DOHH2 (cell line): ENCODE measurements at regions not wholly inside any gene's neighbourhood (a gene's known extent, or its start where the extent isn't known, plus 50 kb on each side); places are given as distances from the start of the nearest gene placed in this dataset.
"Not testable (repeated sequence)": the region's sequence is repeated elsewhere in the genome, so short reads cannot be mapped to it uniquely, and the experiment has no call there.

Source experiments
- H3F3A ChIP-seq: fragments of 200-600 bp; sonication (generic), shearing (Covaris generic); 2 replicates; pipeline ENCODE4 v1.6.0; 2016; ENCODE audit warnings: antibody characterized with exemption, mild to moderate bottlenecking; ENCODE audit not compliant: control insufficient read depth, insufficient read depth
- H3K27ac ChIP-seq: fragments of 200-600 bp; sonication (generic); 2 replicates; pipeline ENCODE4 v1.5.1; 2014; ENCODE audit warnings: low read depth, mild to moderate bottlenecking, low read length, moderate library complexity
- H3K27me3 ChIP-seq: fragments of 200-600 bp; sonication (generic); 2 replicates; pipeline ENCODE4 v1.6.1; 2014; ENCODE audit warnings: mild to moderate bottlenecking, low read length, mixed read lengths; ENCODE audit not compliant: control insufficient read depth
- H3K36me3 ChIP-seq: fragments of 200-600 bp; sonication (generic); 2 replicates; pipeline ENCODE4 v1.6.1; 2014; ENCODE audit warnings: mild to moderate bottlenecking, low read length, moderate library complexity, mixed read lengths; ENCODE audit not compliant: control insufficient read depth
- H3K4me1 ChIP-seq: fragments of 200-600 bp; sonication (generic); 2 replicates; pipeline ENCODE4 v1.6.1; 2014; ENCODE audit warnings: mild to moderate bottlenecking, low read length, mixed read lengths; ENCODE audit not compliant: control insufficient read depth
- H3K4me2 ChIP-seq: fragments of 200-600 bp; sonication (generic); 2 replicates; pipeline ENCODE4 v1.6.0; 2014; ENCODE audit warnings: mild to moderate bottlenecking, low read length, moderate library complexity
- H3K4me3 ChIP-seq: fragments of 200-600 bp; sonication (generic); 2 replicates; pipeline ENCODE4 v1.5.1; 2014; ENCODE audit warnings: mild to moderate bottlenecking, low read length, mixed read lengths
- H3K79me2 ChIP-seq: fragments of 200-600 bp; sonication (generic); 2 replicates; pipeline ENCODE4 v1.6.1; 2014; ENCODE audit warnings: mild to moderate bottlenecking, low read length, mixed read lengths; ENCODE audit not compliant: control insufficient read depth
- H3K9me2 ChIP-seq: fragments of 200-600 bp; sonication (generic); replicated peaks from 2 replicates; pipeline ENCODE4 v1.6.1; 2014; ENCODE audit warnings: mild to moderate bottlenecking, low read length, mixed read lengths; ENCODE audit not compliant: control insufficient read depth
- H3K9me3 ChIP-seq: fragments of 200-600 bp; sonication (generic); 2 replicates; pipeline ENCODE4 v1.6.1; 2014; ENCODE audit warnings: antibody characterized with exemption, low read length, mixed read lengths; ENCODE audit not compliant: control insufficient read depth, insufficient read depth
- H4K20me1 ChIP-seq: fragments of 200-600 bp; sonication (generic); 2 replicates; pipeline ENCODE4 v1.6.0; 2014; ENCODE audit warnings: low read depth, mild to moderate bottlenecking, antibody characterized with exemption, low read length, moderate library complexity; ENCODE audit not compliant: control insufficient read depth, insufficient read depth
- EZH2phosphoT487 ChIP-seq: fragments of 200-600 bp; sonication (generic); IDR thresholded peaks from 2 replicates; pipeline ENCODE4 v1.6.1; 2017; ENCODE audit warnings: borderline replicate concordance, mild to moderate bottlenecking, antibody characterized with exemption, low read length, moderate library complexity, mixed read lengths
- TF ChIP-seq, protein P1 (sequence below): fragments of 200-600 bp; sonication (generic); IDR thresholded peaks from one replicate; pipeline ENCODE4 v1.5.1; 2014; ENCODE audit warnings: antibody characterized with exemption, mild to moderate bottlenecking, low read depth, low read length; ENCODE audit not compliant: poor library complexity, severe bottlenecking

DNA sequence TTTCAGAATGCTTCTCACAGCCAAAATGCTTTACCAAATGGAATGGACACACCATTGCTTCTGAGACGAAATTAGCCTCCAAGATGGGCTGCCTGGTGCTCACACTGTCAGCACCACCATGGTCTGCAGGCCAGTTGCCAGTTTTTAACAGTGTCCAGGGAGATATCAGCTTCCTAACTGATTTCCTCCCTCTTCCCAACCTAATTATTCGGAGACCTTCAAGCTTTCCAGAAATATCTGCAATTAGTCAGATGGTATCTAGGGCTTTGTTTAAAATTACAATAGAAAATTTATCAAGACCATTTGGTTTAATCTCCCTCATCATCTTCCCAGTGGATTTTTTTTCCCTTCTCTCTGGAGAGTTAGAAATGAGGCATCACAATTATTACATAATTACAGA is 287.5 kb downstream of the ZPLD1 start:
- Histone ChIP-seq H4K20me1 (no peaks in the 10 kb centered on the region), H3K27ac (no peak overlapping the region)

DNA sequence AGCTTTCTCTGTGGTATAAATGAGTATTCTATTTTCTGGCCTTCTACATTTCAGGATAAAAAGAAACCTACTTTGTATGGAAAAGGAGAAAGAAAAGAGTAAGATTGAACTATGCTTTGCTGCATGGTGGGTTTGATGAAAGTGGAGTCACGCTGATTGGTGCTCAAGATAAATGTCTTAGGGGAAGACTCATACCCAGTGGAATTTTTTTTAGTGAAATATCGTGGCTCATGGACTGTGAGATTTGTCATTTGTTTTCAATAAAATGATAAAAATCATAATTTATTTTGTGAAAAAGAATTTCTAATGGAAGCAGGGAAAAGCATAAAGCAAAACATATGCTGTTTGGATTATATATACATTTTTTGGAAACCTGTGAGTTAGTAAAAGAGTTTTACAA is 292.5 kb downstream of the ZPLD1 start:
- TF ChIP-seq, protein P1, sequence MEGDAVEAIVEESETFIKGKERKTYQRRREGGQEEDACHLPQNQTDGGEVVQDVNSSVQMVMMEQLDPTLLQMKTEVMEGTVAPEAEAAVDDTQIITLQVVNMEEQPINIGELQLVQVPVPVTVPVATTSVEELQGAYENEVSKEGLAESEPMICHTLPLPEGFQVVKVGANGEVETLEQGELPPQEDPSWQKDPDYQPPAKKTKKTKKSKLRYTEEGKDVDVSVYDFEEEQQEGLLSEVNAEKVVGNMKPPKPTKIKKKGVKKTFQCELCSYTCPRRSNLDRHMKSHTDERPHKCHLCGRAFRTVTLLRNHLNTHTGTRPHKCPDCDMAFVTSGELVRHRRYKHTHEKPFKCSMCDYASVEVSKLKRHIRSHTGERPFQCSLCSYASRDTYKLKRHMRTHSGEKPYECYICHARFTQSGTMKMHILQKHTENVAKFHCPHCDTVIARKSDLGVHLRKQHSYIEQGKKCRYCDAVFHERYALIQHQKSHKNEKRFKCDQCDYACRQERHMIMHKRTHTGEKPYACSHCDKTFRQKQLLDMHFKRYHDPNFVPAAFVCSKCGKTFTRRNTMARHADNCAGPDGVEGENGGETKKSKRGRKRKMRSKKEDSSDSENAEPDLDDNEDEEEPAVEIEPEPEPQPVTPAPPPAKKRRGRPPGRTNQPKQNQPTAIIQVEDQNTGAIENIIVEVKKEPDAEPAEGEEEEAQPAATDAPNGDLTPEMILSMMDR, result no peak
- TF ChIP-seq EZH2phosphoT487, result no peak
- Histone ChIP-seq H3K4me3 (no peak overlapping the region), H3F3A (no peaks in the 10 kb centered on the region), H3K36me3 (no peaks in the 10 kb centered on the region), H3K9me2 (no peaks in the 10 kb centered on the region), H3K27ac (no peak overlapping the region), H4K20me1 (no peaks in the 10 kb centered on the region), H3K4me1 (no peaks in the 10 kb centered on the region), H3K9me3 (no peaks in the 10 kb centered on the region), H3K79me2 (no peaks in the 10 kb centered on the region), H3K4me2 (no peak overlapping the region), H3K27me3 (no peaks in the 10 kb centered on the region)

More for the DNA sequence above, 287.5 kb downstream of the ZPLD1 start:
- Histone ChIP-seq H3K4me2 (no peak overlapping the region), H3K9me3 (no peaks in the 10 kb centered on the region), H3K4me1 (no peaks in the 10 kb centered on the region), H3K4me3 (no peak overlapping the region), H3F3A (no peaks in the 10 kb centered on the region), H3K36me3 (no peaks in the 10 kb centered on the region), H3K9me2 (no peaks in the 10 kb centered on the region), H3K27me3 (no peaks in the 10 kb centered on the region), H3K79me2 (no peaks in the 10 kb centered on the region)
- TF ChIP-seq EZH2phosphoT487, result no peak
- TF ChIP-seq, protein P1, result no peak

DNA sequence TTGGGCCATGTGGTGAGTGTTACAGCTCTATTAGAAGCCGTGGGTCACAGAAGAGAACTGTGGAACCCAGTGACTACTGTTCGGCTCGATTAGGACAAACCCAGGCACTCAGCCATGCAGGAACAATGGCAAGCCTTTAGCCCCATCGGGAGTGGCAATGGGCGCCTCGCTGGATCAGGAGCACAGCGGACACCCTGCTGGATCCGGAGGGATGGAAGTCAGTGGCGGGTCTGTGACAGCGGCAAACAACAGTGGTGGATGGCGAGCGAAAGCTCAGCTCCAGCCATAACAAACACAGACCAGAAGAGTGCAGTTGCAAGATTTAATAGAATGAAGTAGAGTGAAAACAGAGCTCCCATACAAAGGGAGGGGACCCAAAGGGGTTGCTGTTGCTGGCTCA is 297.8 kb downstream of the ZPLD1 start:
- H3K9me3 ChIP-seq, H3K27ac ChIP-seq, H4K20me1 ChIP-seq, H3K79me2 ChIP-seq, H3K9me2 ChIP-seq, H3K4me2 ChIP-seq, H3K27me3 ChIP-seq, H3K36me3 ChIP-seq, H3F3A ChIP-seq, H3K4me1 ChIP-seq, H3K4me3 ChIP-seq: not testable (repeated sequence)

DNA sequence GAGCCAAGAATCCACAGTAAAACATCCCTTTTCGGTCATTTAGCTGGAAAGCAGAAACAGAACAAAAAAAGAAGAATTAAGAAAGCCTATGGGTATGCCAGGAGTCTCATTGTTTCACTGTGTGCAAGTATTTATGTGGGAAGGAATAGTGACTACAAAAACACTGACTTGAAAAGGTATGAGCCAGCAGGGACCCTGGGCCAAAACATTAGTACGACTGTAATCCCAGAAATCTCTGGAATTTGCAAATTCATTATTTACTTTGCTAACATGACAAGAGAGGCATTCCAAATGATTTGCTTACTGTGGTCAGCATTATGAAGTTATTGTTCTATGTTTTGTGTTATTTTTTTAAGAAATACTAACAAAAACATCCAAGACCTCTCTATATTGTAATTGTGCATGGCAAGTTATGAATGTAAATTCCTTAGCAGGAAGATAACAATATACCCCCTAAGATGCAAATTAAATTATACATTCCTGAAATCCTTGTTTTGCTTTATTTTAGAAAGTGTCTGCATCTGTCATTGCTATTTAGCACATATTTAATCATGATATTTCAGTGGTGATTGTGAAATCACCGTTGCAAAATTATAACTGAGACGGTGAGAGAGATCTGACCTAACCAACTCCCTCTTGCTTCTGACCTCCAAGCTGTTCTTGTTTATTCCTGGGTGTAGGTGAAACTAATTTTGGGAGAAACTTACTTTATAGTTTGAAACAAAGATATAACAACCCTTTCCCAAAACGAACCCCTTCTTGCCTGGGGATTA is 299.2 kb downstream of the ZPLD1 start:
- Histone ChIP-seq H3K4me1 (no peaks in the 10 kb centered on the region), H3K27ac (no peak overlapping the region), H3K4me2 (no peak overlapping the region), H3K9me3 (no peaks in the 10 kb centered on the region), H4K20me1 (no peaks in the 10 kb centered on the region), H3K27me3 (no peaks in the 10 kb centered on the region), H3K79me2 (no peaks in the 10 kb centered on the region), H3K4me3 (no peak overlapping the region), H3F3A (no peaks in the 10 kb centered on the region), H3K36me3 (no peaks in the 10 kb centered on the region), H3K9me2 (no peaks in the 10 kb centered on the region)
- no peak for TF ChIP-seq EZH2phosphoT487
- TF ChIP-seq, protein P1, result no peak
